ENCODE measurements at regions not wholly inside any gene's neighbourhood (a gene's known extent, or its start where the extent isn't known, plus 50 kb on each side); places are given as distances from the start of the nearest gene placed in this dataset.

GRCh38 chrX:69094977-69095669, 70.1 kb downstream of the PJA1 start:
- no peak for TF ChIP-seq CTCF (IDR thresholded peaks at IDR 0.05; ENCODE audit: low read depth, low read length)
- in situ Hi-C loops (cut with HindIII; ENCODE audit: low sequenced_read_pairs) = no loop called here
- H3K4me3 ChIP-seq (ENCODE audit: low read depth, low read length) = no peak overlapping the region
- DNase-seq (ENCODE audit: low read depth, low spot score) = no peak

- DNase-seq (ENCODE audit: low read depth, low spot score) = peak; percentile 56
- no peak overlapping the region for H3K4me3 ChIP-seq (ENCODE audit: low read depth, low read length)
- peak; percentile 61 for TF ChIP-seq CTCF (IDR thresholded peaks at IDR 0.05; ENCODE audit: low read depth, low read length)
- in situ Hi-C loops (cut with HindIII; ENCODE audit: low sequenced_read_pairs) = no loop called here
These were observed 71.0 kb downstream of the PJA1 start for GRCh38 chrX:69093960-69094871.

- H3K4me3 ChIP-seq (ENCODE audit: low read depth, low read length) = no peak overlapping the region
- in situ Hi-C loops (cut with HindIII; ENCODE audit: low sequenced_read_pairs) = no loop called here
- DNase-seq (ENCODE audit: low read depth, low spot score) = no peak
- TF ChIP-seq CTCF (IDR thresholded peaks at IDR 0.05; ENCODE audit: low read depth, low read length) = no peak
These were observed 75.2 kb downstream of the PJA1 start for GRCh38 chrX:69090022-69090421.

GRCh38 chrX:69089203-69089602, 76.0 kb downstream of the PJA1 start:
- DNase-seq (ENCODE audit: low read depth, low spot score) = no peak
- H3K4me3 ChIP-seq (ENCODE audit: low read depth, low read length) = no peak overlapping the region
- TF ChIP-seq CTCF (IDR thresholded peaks at IDR 0.05; ENCODE audit: low read depth, low read length) = no peak
- in situ Hi-C loops (cut with HindIII; ENCODE audit: low sequenced_read_pairs) = no loop called here

GRCh38 chrX:69088171-69088938, 76.9 kb downstream of the PJA1 start:
- no peak for TF ChIP-seq CTCF (IDR thresholded peaks at IDR 0.05; ENCODE audit: low read depth, low read length)

GRCh38 chrX:69085826-69086225, 79.4 kb downstream of the PJA1 start:
- no peak for TF ChIP-seq CTCF (IDR thresholded peaks at IDR 0.05; ENCODE audit: low read depth, low read length)
- no peak for DNase-seq (ENCODE audit: low read depth, low spot score)
- H3K4me3 ChIP-seq (ENCODE audit: low read depth, low read length) = no peak overlapping the region
- in situ Hi-C loops (cut with HindIII; ENCODE audit: low sequenced_read_pairs) = no loop called here

More at GRCh38 chrX:69088171-69088938, 76.9 kb downstream of the PJA1 start:
- no peak for DNase-seq (ENCODE audit: low read depth, low spot score)
- H3K4me3 ChIP-seq (ENCODE audit: low read depth, low read length) = no peak overlapping the region
- in situ Hi-C loops (cut with HindIII; ENCODE audit: low sequenced_read_pairs) = no loop called here

Measured in astrocyte of the spinal cord (primary cell).